Peyer's patch (tissue), 4 donors: ENCODE measurements at regions not wholly inside any gene's neighbourhood (a gene's known extent, or its start where the extent isn't known, plus 50 kb on each side); places are given as distances from the start of the nearest gene placed in this dataset.

Source experiments
- DNase-seq, 3 donors: peaks; one replicate each; pipeline ENCODE4 v3.0.0-alpha.2; 2017 to 2019
- H3K27ac ChIP-seq, 4 donors: fragments of 200-600 bp; sonication (generic); one replicate each; pipeline ENCODE4 v1.5.1; 2016 to 2019
- H3K27me3 ChIP-seq, 2 donors: fragments of 200-600 bp; sonication (generic); one replicate each; pipeline ENCODE4 v1.5.1; 2019
- H3K36me3 ChIP-seq, 3 donors: fragments of 200-600 bp; sonication (generic); one replicate each; pipeline ENCODE4 v1.5.1; 2016 to 2019
- H3K4me1 ChIP-seq, 4 donors: fragments of 200-600 bp; sonication (generic); one replicate each; pipeline ENCODE4 v1.5.1; 2016 to 2019
- H3K4me3 ChIP-seq, 4 donors: fragments of 200-600 bp; sonication (generic); 1 replicate in 3 of 4; 2 replicates in 1 of 4; pipeline ENCODE4 v1.5.1; 2016 to 2019; ENCODE audit warnings: mild to moderate bottlenecking in 1 of 4
- H3K9me3 ChIP-seq, 4 donors: fragments of 200-600 bp; sonication (generic); one replicate each; pipeline ENCODE4 v1.5.1; 2016 to 2019; ENCODE audit warnings: mild to moderate bottlenecking in 1 of 4
- CTCF ChIP-seq, 6 experiments: fragments of 450-650 bp in 4 of 6; fragments of 200-600 bp in 2 of 6; sonication (generic) in 1 of 6; IDR thresholded peaks; one replicate each; pipeline ENCODE4 v1.5.1; 2017 to 2019; ENCODE audit warnings: antibody characterized with exemption in 6 of 6, mild to moderate bottlenecking in 3 of 6, moderate library complexity in 1 of 6
- POLR2A ChIP-seq, 2 donors: fragments of 450-650 bp; IDR thresholded peaks; one replicate each; pipeline ENCODE4 v1.5.1; 2017; ENCODE audit warnings: antibody characterized with exemption in 2 of 2, mild to moderate bottlenecking in 2 of 2, moderate library complexity in 2 of 2

GRCh38 chr21:15964236-15964855 lies 234.6 kb downstream of the USP25 start:
- H3K4me1 ChIP-seq, result no peaks in the 10 kb centered on the region
- no peak overlapping the region for H3K27ac ChIP-seq
- no peak for DNase-seq
- TF ChIP-seq CTCF (IDR thresholded peaks at IDR 0.05) (no peak), POLR2A (IDR thresholded peaks at IDR 0.05) (no peak)
- no peaks in the 10 kb centered on the region for H3K36me3 ChIP-seq
- no peaks in the 10 kb centered on the region for H3K9me3 ChIP-seq
- no peaks in the 10 kb centered on the region for H3K27me3 ChIP-seq
- no peak overlapping the region for H3K4me3 ChIP-seq

- Histone ChIP-seq H3K27ac (no peak overlapping the region), H3K27me3 (no peaks in the 10 kb centered on the region), H3K4me3 (no peak overlapping the region), H3K36me3 (no peaks in the 10 kb centered on the region), H3K4me1 (no peaks in the 10 kb centered on the region), H3K9me3 (no peaks in the 10 kb centered on the region)
- no peak for DNase-seq
- TF ChIP-seq POLR2A (IDR thresholded peaks at IDR 0.05) (no peak), CTCF (IDR thresholded peaks at IDR 0.05) (no peak)
Measured at GRCh38 chr21:15966231-15966630, 236.4 kb downstream of the USP25 start.

- TF ChIP-seq POLR2A (IDR thresholded peaks at IDR 0.05), result no peak
- no peak for TF ChIP-seq CTCF (IDR thresholded peaks at IDR 0.05)
- Histone ChIP-seq H3K9me3 (no peaks in the 10 kb centered on the region), H3K36me3 (no peaks in the 10 kb centered on the region), H3K4me1 (no peaks in the 10 kb centered on the region), H3K27me3 (no peaks in the 10 kb centered on the region), H3K27ac (no peak overlapping the region), H3K4me3 (no peak overlapping the region)
- no peak for DNase-seq
Measured at GRCh38 chr21:15966651-15967050, 236.9 kb downstream of the USP25 start.

- Histone ChIP-seq H3K4me3 (no peak overlapping the region), H3K36me3 (no peaks in the 10 kb centered on the region), H3K9me3 (no peaks in the 10 kb centered on the region), H3K27me3 (no peaks in the 10 kb centered on the region), H3K4me1 (no peaks in the 10 kb centered on the region), H3K27ac (no peak overlapping the region)
- DNase-seq, result no peak
- no peak for TF ChIP-seq POLR2A (IDR thresholded peaks at IDR 0.05)
- TF ChIP-seq CTCF (IDR thresholded peaks at IDR 0.05), result no peak
Measured at GRCh38 chr21:15967661-15968060, 237.9 kb downstream of the USP25 start.

DNA sequence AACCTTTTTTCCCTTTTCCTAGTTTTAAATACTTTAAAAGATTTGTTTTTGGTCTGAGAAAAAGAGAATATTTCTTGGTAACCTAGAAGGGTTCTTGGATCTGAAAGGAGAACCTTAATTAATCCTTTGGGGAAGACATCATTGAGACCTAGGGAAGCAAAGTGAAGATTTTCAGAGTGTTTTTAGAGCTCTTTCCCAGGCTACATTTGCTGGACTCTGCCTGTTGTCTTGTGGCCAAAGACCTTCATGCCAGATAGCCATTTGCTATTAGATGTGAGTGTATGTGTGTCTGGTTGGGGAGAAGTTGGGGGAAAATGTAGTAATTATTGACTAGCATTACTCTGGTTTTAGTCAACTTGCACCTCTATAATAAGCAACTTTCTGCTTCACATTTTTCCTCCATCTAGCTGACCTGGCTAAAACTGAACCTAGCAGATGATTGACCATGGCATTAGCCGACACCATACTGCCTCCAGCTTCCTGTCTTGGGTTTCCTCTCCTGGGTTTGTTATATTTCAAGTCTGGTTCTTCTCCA lies 239.1 kb downstream of the USP25 start:
- H3K4me3 ChIP-seq, result no peak overlapping the region
- H3K9me3 ChIP-seq, result no peaks in the 10 kb centered on the region
- no peaks in the 10 kb centered on the region for H3K36me3 ChIP-seq
- no peak overlapping the region for H3K27ac ChIP-seq
- H3K4me1 ChIP-seq, result no peaks in the 10 kb centered on the region
- DNase-seq, result no peak
- H3K27me3 ChIP-seq, result no peaks in the 10 kb centered on the region
- no peak for TF ChIP-seq CTCF (IDR thresholded peaks at IDR 0.05)
- no peak for TF ChIP-seq POLR2A (IDR thresholded peaks at IDR 0.05)

DNA sequence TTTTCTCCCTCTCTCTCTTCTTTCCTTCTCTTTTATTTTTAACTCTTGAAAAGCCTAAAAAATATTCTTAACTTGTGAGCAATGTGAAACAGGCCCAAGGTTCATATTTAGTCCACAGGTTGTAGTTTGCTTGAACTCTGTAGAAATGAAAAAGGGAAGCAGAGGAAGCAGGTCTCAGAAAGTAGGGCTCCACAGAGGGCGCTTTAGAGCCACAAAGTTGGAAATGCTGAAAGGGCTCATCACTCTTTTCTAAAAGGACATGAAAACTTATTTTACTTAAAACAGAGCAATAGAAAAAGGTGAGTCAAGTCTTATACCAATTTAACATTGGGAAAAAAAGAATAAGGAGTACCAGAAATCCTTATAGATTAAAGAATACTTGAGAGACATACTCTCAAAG lies 247.0 kb downstream of the USP25 start:
- H3K4me3 ChIP-seq, result no peak overlapping the region
- no peaks in the 10 kb centered on the region for H3K9me3 ChIP-seq
- TF ChIP-seq CTCF (IDR thresholded peaks at IDR 0.05), result no peak
- no peak for TF ChIP-seq POLR2A (IDR thresholded peaks at IDR 0.05)
- no peaks in the 10 kb centered on the region for H3K4me1 ChIP-seq
- no peaks in the 10 kb centered on the region for H3K36me3 ChIP-seq
- H3K27ac ChIP-seq, result no peak overlapping the region
- no peak for DNase-seq
- no peaks in the 10 kb centered on the region for H3K27me3 ChIP-seq
